SKM-1 treated with dmso at 0.1 percent for 144 hours (cell line): ENCODE measurements at regions not wholly inside any gene's neighbourhood (a gene's known extent, or its start where the extent isn't known, plus 50 kb on each side); places are given as distances from the start of the nearest gene placed in this dataset.
"Not testable (repeated sequence)": the region's sequence is repeated elsewhere in the genome, so short reads cannot be mapped to it uniquely, and the experiment has no call there.

ENCODE experiments used
- DNase-seq: peaks from one replicate; lab custom pipeline; 2025; ENCODE audit not compliant: unreplicated experiment; lab: John Stamatoyannopoulos, UW

- DNase-seq: not testable (repeated sequence)
Measured at GRCh38 chr11:67940440-67940839, 63.5 kb downstream of the UNC93B1 start.

GRCh38 chr11:67938964-67939363 is 64.9 kb downstream of the UNC93B1 start:
- DNase-seq: not testable (repeated sequence)

- not testable (repeated sequence) for DNase-seq
Measured at GRCh38 chr11:67938371-67938770, 65.5 kb downstream of the UNC93B1 start.

GRCh38 chr11:67923565-67923964 is 80.3 kb downstream of the UNC93B1 start:
- not testable (repeated sequence) for DNase-seq

GRCh38 chr11:67920546-67920945 is 83.4 kb downstream of the UNC93B1 start:
- DNase-seq: not testable (repeated sequence)

- DNase-seq: not testable (repeated sequence)
Measured at GRCh38 chr11:67912184-67912583, 91.7 kb downstream of the UNC93B1 start.

- not testable (repeated sequence) for DNase-seq
Measured at GRCh38 chr11:67911211-67911610, 92.7 kb downstream of the UNC93B1 start.

- not testable (repeated sequence) for DNase-seq
Measured at GRCh38 chr11:67910803-67911202, 93.1 kb downstream of the UNC93B1 start.

GRCh38 chr11:67906969-67907368 is 96.9 kb downstream of the UNC93B1 start:
- DNase-seq: not testable (repeated sequence)

- not testable (repeated sequence) for DNase-seq
Measured at GRCh38 chr11:67899462-67899861, 104.4 kb downstream of the UNC93B1 start.

- not testable (repeated sequence) for DNase-seq
Measured at GRCh38 chr11:67893487-67893886, 110.4 kb downstream of the UNC93B1 start.

GRCh38 chr11:67889646-67890045 is 114.3 kb downstream of the UNC93B1 start:
- DNase-seq: not testable (repeated sequence)

- DNase-seq: not testable (repeated sequence)
Measured at GRCh38 chr11:67888056-67888455, 115.8 kb downstream of the UNC93B1 start.

- not testable (repeated sequence) for DNase-seq
Measured at GRCh38 chr11:67886672-67887071, 117.2 kb downstream of the UNC93B1 start.

GRCh38 chr11:67886207-67886606 is 117.7 kb downstream of the UNC93B1 start:
- DNase-seq: not testable (repeated sequence)

- DNase-seq: not testable (repeated sequence)
Measured at GRCh38 chr11:67885574-67885973, 118.3 kb downstream of the UNC93B1 start.

- DNase-seq: not testable (repeated sequence)
Measured at GRCh38 chr11:67884761-67885558, 118.9 kb downstream of the UNC93B1 start.

- not testable (repeated sequence) for DNase-seq
Measured at GRCh38 chr11:67884073-67884757, 119.7 kb downstream of the UNC93B1 start.

- DNase-seq: not testable (repeated sequence)
Measured at GRCh38 chr11:67882304-67882703, 121.6 kb downstream of the UNC93B1 start.

GRCh38 chr11:67881836-67882235 is 122.1 kb downstream of the UNC93B1 start:
- not testable (repeated sequence) for DNase-seq

- DNase-seq: not testable (repeated sequence)
Measured at GRCh38 chr11:67880594-67881196, 123.2 kb downstream of the UNC93B1 start.
